ENCODE measurements at regions not wholly inside any gene's neighbourhood (a gene's known extent, or its start where the extent isn't known, plus 50 kb on each side); places are given as distances from the start of the nearest gene placed in this dataset.

- WGBS (ENCODE audit: insufficient coverage, low lambda C conversion rate) = 60% methylated on average over 1 of the region's 7 CpGs
- Histone ChIP-seq H3K4me3 (ENCODE audit: low read length) (no peak overlapping the region), H3K27ac (ENCODE audit: low read length) (no peak overlapping the region), H3K4me1 (ENCODE audit: control insufficient read depth, insufficient read depth, low read length) (no peaks in the 10 kb centered on the region), H3K27me3 (ENCODE audit: control insufficient read depth, insufficient read depth, low read length) (peaks cover 7% of the 10 kb centered on the region), H3K9me3 (ENCODE audit: control insufficient read depth, low read depth, low read length) (no peaks in the 10 kb centered on the region), H3K36me3 (ENCODE audit: control insufficient read depth, insufficient read depth, low read length) (no peaks in the 10 kb centered on the region)
- DNase-seq = no peak
Measured at GRCh38 chr11:123291201-123291869, 96.3 kb upstream of the CLMP start.

GRCh38 chr11:123286761-123287160, 91.7 kb upstream of the CLMP start:
- H3K36me3 ChIP-seq (ENCODE audit: control insufficient read depth, insufficient read depth, low read length) = no peaks in the 10 kb centered on the region

DNA sequence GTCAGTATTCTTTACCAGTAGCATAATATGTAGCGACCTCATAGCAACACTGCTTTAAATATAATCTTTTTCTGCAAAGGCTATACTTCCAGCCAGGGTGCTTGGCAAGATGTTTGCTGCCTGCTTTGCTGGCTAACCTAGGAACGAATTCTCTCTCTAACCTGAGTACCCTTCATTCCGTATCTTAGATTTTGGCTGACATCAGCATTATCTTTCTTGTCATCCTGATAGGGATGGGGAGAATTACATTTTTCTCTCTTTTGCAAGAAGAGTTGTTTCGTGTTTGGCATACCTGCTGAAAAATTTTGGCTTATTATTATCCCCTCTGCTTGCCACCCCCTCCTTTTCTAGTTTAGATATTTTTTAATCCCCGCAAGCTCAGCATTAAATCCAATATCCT, 91.2 kb upstream of the CLMP start:
- Histone ChIP-seq H3K27me3 (ENCODE audit: control insufficient read depth, insufficient read depth, low read length) (peaks cover 21% of the 10 kb centered on the region), H3K9me3 (ENCODE audit: control insufficient read depth, low read depth, low read length) (no peaks in the 10 kb centered on the region), H3K27ac (ENCODE audit: low read length) (no peak overlapping the region), H3K36me3 (ENCODE audit: control insufficient read depth, insufficient read depth, low read length) (no peaks in the 10 kb centered on the region), H3K4me1 (ENCODE audit: control insufficient read depth, insufficient read depth, low read length) (no peaks in the 10 kb centered on the region), H3K4me3 (ENCODE audit: low read length) (no peak overlapping the region)
- WGBS (ENCODE audit: insufficient coverage, low lambda C conversion rate) = 82% methylated on average over 4 of the region's 5 CpGs
- no peak for DNase-seq

More at GRCh38 chr11:123286761-123287160, 91.7 kb upstream of the CLMP start:
- no peak for DNase-seq
- Histone ChIP-seq H3K9me3 (ENCODE audit: control insufficient read depth, low read depth, low read length) (no peaks in the 10 kb centered on the region), H3K4me3 (ENCODE audit: low read length) (no peak overlapping the region), H3K27ac (ENCODE audit: low read length) (no peak overlapping the region), H3K27me3 (ENCODE audit: control insufficient read depth, insufficient read depth, low read length) (peaks cover 19% of the 10 kb centered on the region), H3K4me1 (ENCODE audit: control insufficient read depth, insufficient read depth, low read length) (no peaks in the 10 kb centered on the region)
- 86% methylated on average over 1 of the region's 3 CpGs for WGBS (ENCODE audit: insufficient coverage, low lambda C conversion rate)

GRCh38 chr11:123284454-123284853, 89.4 kb upstream of the CLMP start:
- DNase-seq = no peak
- Histone ChIP-seq H3K27me3 (ENCODE audit: control insufficient read depth, insufficient read depth, low read length) (peaks cover 18% of the 10 kb centered on the region), H3K4me3 (ENCODE audit: low read length) (no peak overlapping the region), H3K27ac (ENCODE audit: low read length) (no peak overlapping the region), H3K9me3 (ENCODE audit: control insufficient read depth, low read depth, low read length) (no peaks in the 10 kb centered on the region), H3K36me3 (ENCODE audit: control insufficient read depth, insufficient read depth, low read length) (no peaks in the 10 kb centered on the region), H3K4me1 (ENCODE audit: control insufficient read depth, insufficient read depth, low read length) (no peaks in the 10 kb centered on the region)
- 33% methylated on average over 1 of the region's 2 CpGs for WGBS (ENCODE audit: insufficient coverage, low lambda C conversion rate)

DNA sequence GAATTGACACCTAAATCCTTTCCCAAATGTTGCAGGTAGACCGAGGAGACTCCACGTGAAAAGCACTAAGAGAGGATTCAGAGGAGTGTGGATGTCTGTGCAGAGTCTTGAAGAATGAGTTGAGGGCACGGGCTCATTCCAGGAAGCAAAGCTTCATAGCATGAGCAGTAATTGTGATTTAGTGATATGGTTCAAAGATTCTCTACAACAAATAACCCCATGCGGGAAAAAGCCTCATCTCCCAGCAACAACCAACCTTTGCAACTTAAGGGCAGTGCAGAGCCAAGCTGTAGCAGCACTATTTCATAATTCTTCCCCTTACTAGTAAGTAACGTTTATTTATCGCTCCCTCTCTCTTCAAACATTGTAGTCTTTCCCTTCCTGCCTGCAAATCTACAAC, 87.5 kb upstream of the CLMP start:
- no peaks in the 10 kb centered on the region for H3K36me3 ChIP-seq (ENCODE audit: control insufficient read depth, insufficient read depth, low read length)
- no peaks in the 10 kb centered on the region for H3K4me1 ChIP-seq (ENCODE audit: control insufficient read depth, insufficient read depth, low read length)
- no peaks in the 10 kb centered on the region for H3K9me3 ChIP-seq (ENCODE audit: control insufficient read depth, low read depth, low read length)
- no peak overlapping the region for H3K4me3 ChIP-seq (ENCODE audit: low read length)
- no CpG with 5 or more reads among the region's 6 CpGs for WGBS (ENCODE audit: insufficient coverage, low lambda C conversion rate)
- H3K27me3 ChIP-seq (ENCODE audit: control insufficient read depth, insufficient read depth, low read length) = peaks cover 16% of the 10 kb centered on the region
- no peak overlapping the region for H3K27ac ChIP-seq (ENCODE audit: low read length)
- DNase-seq = no peak

- H3K4me1 ChIP-seq (ENCODE audit: control insufficient read depth, insufficient read depth, low read length) = no peaks in the 10 kb centered on the region
- H3K36me3 ChIP-seq (ENCODE audit: control insufficient read depth, insufficient read depth, low read length) = no peaks in the 10 kb centered on the region
- no peak overlapping the region for H3K4me3 ChIP-seq (ENCODE audit: low read length)
- no peak overlapping the region for H3K27ac ChIP-seq (ENCODE audit: low read length)
- H3K9me3 ChIP-seq (ENCODE audit: control insufficient read depth, low read depth, low read length) = no peaks in the 10 kb centered on the region
- DNase-seq = no peak
- no CpG with 5 or more reads among the region's 2 CpGs for WGBS (ENCODE audit: insufficient coverage, low lambda C conversion rate)
- no peaks in the 10 kb centered on the region for H3K27me3 ChIP-seq (ENCODE audit: control insufficient read depth, insufficient read depth, low read length)
Measured at GRCh38 chr11:123273616-123274015, 78.6 kb upstream of the CLMP start.

DNA sequence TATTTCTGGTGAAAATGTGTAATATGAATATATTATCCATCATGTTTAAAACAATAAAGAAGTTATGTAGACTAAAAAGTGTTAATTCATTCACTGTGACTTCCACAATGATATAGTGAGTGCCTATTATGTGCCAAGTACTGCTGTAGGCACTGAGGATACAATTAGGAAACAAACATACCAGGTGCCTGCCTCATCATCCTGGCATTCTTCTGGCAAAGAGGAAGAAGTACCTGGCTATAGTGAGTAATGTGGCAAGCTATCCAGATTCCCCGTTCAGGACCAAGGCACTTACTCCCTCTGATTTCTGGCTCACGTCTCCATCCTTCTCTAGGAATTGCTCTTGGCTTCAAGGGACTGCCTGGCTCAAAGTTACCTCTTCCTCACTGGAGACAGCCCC, 77.5 kb upstream of the CLMP start:
- H3K27ac ChIP-seq (ENCODE audit: low read length) = no peak overlapping the region
- H3K9me3 ChIP-seq (ENCODE audit: control insufficient read depth, low read depth, low read length) = no peaks in the 10 kb centered on the region
- H3K36me3 ChIP-seq (ENCODE audit: control insufficient read depth, insufficient read depth, low read length) = no peaks in the 10 kb centered on the region
- no peak for DNase-seq
- no CpG with 5 or more reads among the region's 2 CpGs for WGBS (ENCODE audit: insufficient coverage, low lambda C conversion rate)
- H3K27me3 ChIP-seq (ENCODE audit: control insufficient read depth, insufficient read depth, low read length) = no peaks in the 10 kb centered on the region
- H3K4me3 ChIP-seq (ENCODE audit: low read length) = no peak overlapping the region
- no peaks in the 10 kb centered on the region for H3K4me1 ChIP-seq (ENCODE audit: control insufficient read depth, insufficient read depth, low read length)

GRCh38 chr11:123268156-123268555, 73.1 kb upstream of the CLMP start:
- Histone ChIP-seq H3K4me3 (ENCODE audit: low read length) (no peak overlapping the region), H3K9me3 (ENCODE audit: control insufficient read depth, low read depth, low read length) (no peaks in the 10 kb centered on the region), H3K27me3 (ENCODE audit: control insufficient read depth, insufficient read depth, low read length) (peaks cover 4% of the 10 kb centered on the region), H3K27ac (ENCODE audit: low read length) (no peak overlapping the region), H3K4me1 (ENCODE audit: control insufficient read depth, insufficient read depth, low read length) (no peaks in the 10 kb centered on the region), H3K36me3 (ENCODE audit: control insufficient read depth, insufficient read depth, low read length) (no peaks in the 10 kb centered on the region)
- no peak for DNase-seq
- WGBS (ENCODE audit: insufficient coverage, low lambda C conversion rate) = 50% methylated on average over 1 of the region's 6 CpGs

DNA sequence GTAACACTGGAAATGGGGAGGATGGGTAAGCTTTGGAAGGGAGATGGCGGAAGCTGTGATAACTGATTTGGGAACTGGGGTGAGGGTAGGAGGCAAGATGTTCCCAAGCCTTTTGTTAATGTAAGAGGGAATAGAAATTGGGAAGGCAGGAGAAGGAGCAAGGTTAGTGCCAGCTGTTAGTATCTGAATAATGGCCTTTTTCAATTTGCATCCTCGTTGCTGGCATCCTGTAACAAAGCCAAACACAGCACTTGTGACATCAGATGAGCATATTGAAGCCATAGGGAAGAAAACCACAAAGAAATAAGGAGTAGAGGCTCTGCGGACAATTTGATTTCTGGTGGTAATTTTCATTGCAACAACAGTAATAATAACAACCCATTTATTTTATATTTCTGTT, 70.9 kb upstream of the CLMP start:
- no peaks in the 10 kb centered on the region for H3K36me3 ChIP-seq (ENCODE audit: control insufficient read depth, insufficient read depth, low read length)
- peaks cover 6% of the 10 kb centered on the region for H3K27me3 ChIP-seq (ENCODE audit: control insufficient read depth, insufficient read depth, low read length)
- H3K27ac ChIP-seq (ENCODE audit: low read length) = no peak overlapping the region
- H3K4me1 ChIP-seq (ENCODE audit: control insufficient read depth, insufficient read depth, low read length) = peaks cover 3% of the 10 kb centered on the region
- 100% methylated on average over 1 of the region's 3 CpGs for WGBS (ENCODE audit: insufficient coverage, low lambda C conversion rate)
- DNase-seq = no peak
- H3K4me3 ChIP-seq (ENCODE audit: low read length) = no peak overlapping the region
- no peaks in the 10 kb centered on the region for H3K9me3 ChIP-seq (ENCODE audit: control insufficient read depth, low read depth, low read length)

- Histone ChIP-seq H3K27me3 (ENCODE audit: control insufficient read depth, insufficient read depth, low read length) (peaks cover 6% of the 10 kb centered on the region), H3K4me1 (ENCODE audit: control insufficient read depth, insufficient read depth, low read length) (peaks cover 3% of the 10 kb centered on the region), H3K27ac (ENCODE audit: low read length) (no peak overlapping the region), H3K4me3 (ENCODE audit: low read length) (no peak overlapping the region), H3K9me3 (ENCODE audit: control insufficient read depth, low read depth, low read length) (no peaks in the 10 kb centered on the region), H3K36me3 (ENCODE audit: control insufficient read depth, insufficient read depth, low read length) (no peaks in the 10 kb centered on the region)
- no peak for DNase-seq
- 35% methylated on average over 2 of the region's 3 CpGs for WGBS (ENCODE audit: insufficient coverage, low lambda C conversion rate)
Measured at GRCh38 chr11:123264431-123264780, 69.4 kb upstream of the CLMP start.

GRCh38 chr11:123261345-123262106, 66.5 kb upstream of the CLMP start:
- WGBS (ENCODE audit: insufficient coverage, low lambda C conversion rate) = no CpG with 5 or more reads among the region's 25 CpGs
- H3K27ac ChIP-seq (ENCODE audit: low read length) = no peak overlapping the region
- H3K4me3 ChIP-seq (ENCODE audit: low read length) = peak overlapping the region; percentile 27
- H3K4me1 ChIP-seq (ENCODE audit: control insufficient read depth, insufficient read depth, low read length) = peaks cover 3% of the 10 kb centered on the region
- H3K27me3 ChIP-seq (ENCODE audit: control insufficient read depth, insufficient read depth, low read length) = peaks cover 6% of the 10 kb centered on the region
- peak; percentile 76 to 79 for DNase-seq
- no peaks in the 10 kb centered on the region for H3K36me3 ChIP-seq (ENCODE audit: control insufficient read depth, insufficient read depth, low read length)
- peaks cover 3% of the 10 kb centered on the region for H3K9me3 ChIP-seq (ENCODE audit: control insufficient read depth, low read depth, low read length)
